IPS-15b (cell line): ENCODE measurements at regions not wholly inside any gene's neighbourhood (a gene's known extent, or its start where the extent isn't known, plus 50 kb on each side); places are given as distances from the start of the nearest gene placed in this dataset.

Source experiments
- H3K27me3 ChIP-seq: one replicate; pipeline ENCODE4 v1.6.1; 2013; ENCODE audit warnings: low read length; ENCODE audit not compliant: control insufficient read depth, insufficient read depth
- H3K36me3 ChIP-seq: one replicate; pipeline ENCODE4 v1.6.1; 2013; ENCODE audit warnings: low read length; ENCODE audit not compliant: control insufficient read depth, insufficient read depth
- H3K4me1 ChIP-seq: one replicate; pipeline ENCODE4 v1.6.1; 2013; ENCODE audit warnings: mild to moderate bottlenecking, low read length; ENCODE audit not compliant: control insufficient read depth, insufficient read depth
- H3K4me3 ChIP-seq: one replicate; pipeline ENCODE4 v1.5.1; 2013; ENCODE audit warnings: low read depth, low read length
- H3K9ac ChIP-seq: one replicate; pipeline ENCODE4 v1.6.1; 2013; ENCODE audit warnings: low read depth, mild to moderate bottlenecking, low read length
- H3K9me3 ChIP-seq: one replicate; pipeline ENCODE4 v1.6.1; 2013; ENCODE audit warnings: mild to moderate bottlenecking, low read length; ENCODE audit not compliant: control insufficient read depth, insufficient read depth

GRCh38 chr4:187433141-187433540 lies 562.4 kb upstream of the ZFP42 start:
- no peak overlapping the region for H3K9ac ChIP-seq
- H3K27me3 ChIP-seq: no peaks in the 10 kb centered on the region
- no peaks in the 10 kb centered on the region for H3K9me3 ChIP-seq
- H3K4me3 ChIP-seq: no peak overlapping the region
- no peaks in the 10 kb centered on the region for H3K4me1 ChIP-seq
- H3K36me3 ChIP-seq: no peaks in the 10 kb centered on the region

DNA sequence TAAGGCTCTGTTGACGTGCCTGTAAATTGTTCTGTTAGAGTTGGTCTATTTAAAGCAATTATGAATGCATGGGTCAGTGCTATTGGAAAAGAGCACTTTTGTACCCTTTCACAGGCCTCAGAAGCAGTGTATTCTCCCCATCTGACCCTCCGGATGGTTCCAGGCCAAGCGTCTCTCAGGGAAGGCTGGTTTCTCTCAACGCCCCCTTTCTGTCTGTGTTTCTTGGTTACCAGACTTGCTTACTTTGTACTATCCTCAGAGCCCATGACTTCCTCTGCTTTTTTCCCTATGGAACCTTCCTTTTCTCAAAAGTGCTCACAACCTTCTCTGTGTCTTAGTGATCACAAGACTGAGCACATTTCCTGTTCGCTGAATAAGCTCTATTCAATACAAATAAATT lies 559.3 kb upstream of the ZFP42 start:
- H3K36me3 ChIP-seq: no peaks in the 10 kb centered on the region
- no peak overlapping the region for H3K4me3 ChIP-seq
- H3K27me3 ChIP-seq: no peaks in the 10 kb centered on the region
- H3K9me3 ChIP-seq: no peaks in the 10 kb centered on the region
- no peaks in the 10 kb centered on the region for H3K4me1 ChIP-seq
- H3K9ac ChIP-seq: no peak overlapping the region

GRCh38 chr4:187444061-187444460 lies 551.5 kb upstream of the ZFP42 start:
- no peak overlapping the region for H3K9ac ChIP-seq
- H3K4me1 ChIP-seq: no peaks in the 10 kb centered on the region
- H3K27me3 ChIP-seq: no peaks in the 10 kb centered on the region
- no peaks in the 10 kb centered on the region for H3K36me3 ChIP-seq
- no peaks in the 10 kb centered on the region for H3K9me3 ChIP-seq
- no peak overlapping the region for H3K4me3 ChIP-seq

- H3K4me3 ChIP-seq: no peak overlapping the region
- no peaks in the 10 kb centered on the region for H3K27me3 ChIP-seq
- H3K4me1 ChIP-seq: no peaks in the 10 kb centered on the region
- no peaks in the 10 kb centered on the region for H3K9me3 ChIP-seq
- no peak overlapping the region for H3K9ac ChIP-seq
- H3K36me3 ChIP-seq: no peaks in the 10 kb centered on the region
Observed at GRCh38 chr4:187449702-187450101, 545.9 kb upstream of the ZFP42 start.

- H3K27me3 ChIP-seq: no peaks in the 10 kb centered on the region
- H3K9me3 ChIP-seq: no peaks in the 10 kb centered on the region
- no peak overlapping the region for H3K4me3 ChIP-seq
- H3K4me1 ChIP-seq: no peaks in the 10 kb centered on the region
- H3K9ac ChIP-seq: no peak overlapping the region
- no peaks in the 10 kb centered on the region for H3K36me3 ChIP-seq
Observed at GRCh38 chr4:187451776-187452175, 543.8 kb upstream of the ZFP42 start.

- H3K9me3 ChIP-seq: no peaks in the 10 kb centered on the region
- no peak overlapping the region for H3K4me3 ChIP-seq
- no peak overlapping the region for H3K9ac ChIP-seq
- no peaks in the 10 kb centered on the region for H3K27me3 ChIP-seq
- H3K4me1 ChIP-seq: no peaks in the 10 kb centered on the region
- no peaks in the 10 kb centered on the region for H3K36me3 ChIP-seq
Observed at GRCh38 chr4:187460016-187460415, 535.6 kb upstream of the ZFP42 start.

GRCh38 chr4:187464573-187464972 lies 531.0 kb upstream of the ZFP42 start:
- Histone ChIP-seq H3K4me1 (no peaks in the 10 kb centered on the region), H3K9me3 (no peaks in the 10 kb centered on the region), H3K4me3 (no peak overlapping the region), H3K9ac (no peak overlapping the region), H3K36me3 (no peaks in the 10 kb centered on the region), H3K27me3 (no peaks in the 10 kb centered on the region)

- no peaks in the 10 kb centered on the region for H3K9me3 ChIP-seq
- no peak overlapping the region for H3K4me3 ChIP-seq
- H3K9ac ChIP-seq: no peak overlapping the region
- H3K4me1 ChIP-seq: no peaks in the 10 kb centered on the region
- no peaks in the 10 kb centered on the region for H3K27me3 ChIP-seq
- no peaks in the 10 kb centered on the region for H3K36me3 ChIP-seq
Observed at GRCh38 chr4:187467224-187467623, 528.3 kb upstream of the ZFP42 start.

- no peaks in the 10 kb centered on the region for H3K9me3 ChIP-seq
- no peak overlapping the region for H3K9ac ChIP-seq
- no peaks in the 10 kb centered on the region for H3K27me3 ChIP-seq
- H3K4me1 ChIP-seq: no peaks in the 10 kb centered on the region
- H3K4me3 ChIP-seq: no peak overlapping the region
- H3K36me3 ChIP-seq: no peaks in the 10 kb centered on the region
Observed at GRCh38 chr4:187469627-187470026, 525.9 kb upstream of the ZFP42 start.

- no peak overlapping the region for H3K4me3 ChIP-seq
- H3K27me3 ChIP-seq: no peaks in the 10 kb centered on the region
- no peak overlapping the region for H3K9ac ChIP-seq
- no peaks in the 10 kb centered on the region for H3K36me3 ChIP-seq
- no peaks in the 10 kb centered on the region for H3K4me1 ChIP-seq
- no peaks in the 10 kb centered on the region for H3K9me3 ChIP-seq
Observed at GRCh38 chr4:187470061-187470460, 525.5 kb upstream of the ZFP42 start.

DNA sequence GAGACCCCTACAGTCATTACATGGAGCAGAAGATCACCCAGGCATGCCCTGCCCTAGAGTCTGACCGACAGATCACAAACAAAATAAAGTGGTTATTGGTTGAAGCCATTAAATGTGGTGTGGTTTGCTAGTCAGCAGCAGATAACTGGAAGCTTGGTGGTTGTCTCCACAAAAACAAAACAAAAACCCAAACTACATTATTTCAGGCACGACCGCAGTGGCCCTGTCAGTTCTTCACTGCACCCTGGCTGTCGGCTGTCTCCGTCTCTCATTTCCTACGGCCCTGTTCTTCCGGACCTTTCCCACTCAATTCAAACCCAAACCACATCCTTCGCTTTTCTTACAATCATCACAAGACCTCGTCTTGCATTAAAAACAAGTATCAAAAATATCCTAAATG lies 521.3 kb upstream of the ZFP42 start:
- Histone ChIP-seq H3K4me1 (no peaks in the 10 kb centered on the region), H3K36me3 (no peaks in the 10 kb centered on the region), H3K9me3 (no peaks in the 10 kb centered on the region), H3K27me3 (no peaks in the 10 kb centered on the region), H3K4me3 (no peak overlapping the region), H3K9ac (no peak overlapping the region)

DNA sequence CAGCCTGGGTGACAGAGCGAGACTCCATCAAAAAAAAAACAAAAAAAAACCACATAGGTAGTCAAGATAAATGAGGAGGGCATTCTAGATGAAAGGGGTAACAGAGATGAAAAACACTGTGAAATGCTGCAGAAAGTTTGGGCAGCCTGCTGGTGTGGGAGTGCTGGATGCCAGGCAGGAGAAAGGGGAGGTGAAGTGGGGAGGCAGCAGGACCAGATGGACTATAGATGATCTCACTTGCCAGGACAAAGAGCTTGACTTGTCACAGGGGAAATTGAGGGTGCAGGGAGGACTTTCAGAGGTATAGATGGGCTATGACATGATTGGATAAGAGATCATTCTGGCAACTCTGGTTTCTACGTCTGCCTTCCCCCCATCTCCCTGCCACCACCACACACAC lies 519.7 kb upstream of the ZFP42 start:
- no peaks in the 10 kb centered on the region for H3K9me3 ChIP-seq
- no peaks in the 10 kb centered on the region for H3K27me3 ChIP-seq
- no peaks in the 10 kb centered on the region for H3K4me1 ChIP-seq
- no peak overlapping the region for H3K9ac ChIP-seq
- no peak overlapping the region for H3K4me3 ChIP-seq
- no peaks in the 10 kb centered on the region for H3K36me3 ChIP-seq

GRCh38 chr4:187477224-187477623 lies 518.3 kb upstream of the ZFP42 start:
- Histone ChIP-seq H3K4me3 (no peak overlapping the region), H3K4me1 (no peaks in the 10 kb centered on the region), H3K27me3 (no peaks in the 10 kb centered on the region), H3K9ac (no peak overlapping the region), H3K36me3 (no peaks in the 10 kb centered on the region), H3K9me3 (no peaks in the 10 kb centered on the region)
